ENCODE measurements at regions not wholly inside any gene's neighbourhood (a gene's known extent, or its start where the extent isn't known, plus 50 kb on each side); places are given as distances from the start of the nearest gene placed in this dataset.

- no peak for DNase-seq (ENCODE audit: low spot score)
Measured at GRCh38 chr1:34656299-34656698, 98.5 kb upstream of the GJB5 start.

- DNase-seq (ENCODE audit: low spot score) = no peak
Measured at GRCh38 chr1:34656731-34657130, 98.1 kb upstream of the GJB5 start.

- DNase-seq (ENCODE audit: low spot score) = no peak
Measured at GRCh38 chr1:34657266-34657665, 97.6 kb upstream of the GJB5 start.

GRCh38 chr1:34657849-34658248 lies 97.0 kb upstream of the GJB5 start:
- DNase-seq (ENCODE audit: low spot score) = no peak

- DNase-seq (ENCODE audit: low spot score) = no peak
Measured at GRCh38 chr1:34663031-34663430, 91.8 kb upstream of the GJB5 start.

- no peak for DNase-seq (ENCODE audit: low spot score)
Measured at GRCh38 chr1:34668063-34668462, 86.8 kb upstream of the GJB5 start.

- no peak for DNase-seq (ENCODE audit: low spot score)
Measured at GRCh38 chr1:34670982-34671381, 83.9 kb upstream of the GJB5 start.

GRCh38 chr1:34671887-34672286 lies 83.0 kb upstream of the GJB5 start:
- no peak for DNase-seq (ENCODE audit: low spot score)

GRCh38 chr1:34681480-34682451 lies 73.1 kb upstream of the GJB5 start:
- DNase-seq (ENCODE audit: low spot score) = peak; percentile 44

GRCh38 chr1:34682452-34683223 lies 72.2 kb upstream of the GJB5 start:
- no peak for DNase-seq (ENCODE audit: low spot score)

GRCh38 chr1:34683616-34684015 lies 71.2 kb upstream of the GJB5 start:
- DNase-seq (ENCODE audit: low spot score) = no peak

- DNase-seq (ENCODE audit: low spot score) = peak; percentile 77
Measured at GRCh38 chr1:34684266-34684665, 70.6 kb upstream of the GJB5 start.

GRCh38 chr1:34685225-34685624 lies 69.6 kb upstream of the GJB5 start:
- no peak for DNase-seq (ENCODE audit: low spot score)

GRCh38 chr1:34686531-34686930 lies 68.3 kb upstream of the GJB5 start:
- DNase-seq (ENCODE audit: low spot score) = no peak

GRCh38 chr1:34688006-34688741 lies 66.7 kb upstream of the GJB5 start:
- peak; percentile 94 for DNase-seq (ENCODE audit: low spot score)

- peak; percentile 13 for DNase-seq (ENCODE audit: low spot score)
Measured at GRCh38 chr1:34690269-34690668, 64.6 kb upstream of the GJB5 start.

GRCh38 chr1:34693081-34693480 lies 61.8 kb upstream of the GJB5 start:
- no peak for DNase-seq (ENCODE audit: low spot score)

GRCh38 chr1:34694383-34694782 lies 60.5 kb upstream of the GJB5 start:
- DNase-seq (ENCODE audit: low spot score) = no peak

- no peak for DNase-seq (ENCODE audit: low spot score)
Measured at GRCh38 chr1:34695580-34695979, 59.3 kb upstream of the GJB5 start.

GRCh38 chr1:34696230-34696629 lies 58.6 kb upstream of the GJB5 start:
- DNase-seq (ENCODE audit: low spot score) = peak; percentile 27

GRCh38 chr1:34696981-34697380 lies 57.9 kb upstream of the GJB5 start:
- DNase-seq (ENCODE audit: low spot score) = no peak

GRCh38 chr1:34697818-34698217 lies 57.0 kb upstream of the GJB5 start:
- no peak for DNase-seq (ENCODE audit: low spot score)

Measured in SW480 (cell line).